GM19099 (cell line): ENCODE measurements at regions not wholly inside any gene's neighbourhood (a gene's known extent, or its start where the extent isn't known, plus 50 kb on each side); places are given as distances from the start of the nearest gene placed in this dataset.

Source experiments
- POLR2A ChIP-seq: IDR thresholded peaks from 3 replicates; pipeline ENCODE4 v1.6.1; 2011; ENCODE audit warnings: low read depth; ENCODE audit not compliant: insufficient read length; ENCODE audit errors: extremely low read depth

- no peak for TF ChIP-seq POLR2A
Measured at GRCh38 chr2:128584296-128584890, 265.7 kb upstream of the HS6ST1 start.

- no peak for TF ChIP-seq POLR2A
Measured at GRCh38 chr2:128585706-128586105, 267.0 kb upstream of the HS6ST1 start.

GRCh38 chr2:128589681-128590080 is 271.0 kb upstream of the HS6ST1 start:
- TF ChIP-seq POLR2A = no peak

GRCh38 chr2:128590309-128591021 is 271.8 kb upstream of the HS6ST1 start:
- no peak for TF ChIP-seq POLR2A

- no peak for TF ChIP-seq POLR2A
Measured at GRCh38 chr2:128591022-128591860, 272.6 kb upstream of the HS6ST1 start.

- no peak for TF ChIP-seq POLR2A
Measured at GRCh38 chr2:128591861-128592822, 273.5 kb upstream of the HS6ST1 start.

- TF ChIP-seq POLR2A = no peak
Measured at GRCh38 chr2:128593518-128593878, 274.8 kb upstream of the HS6ST1 start.

GRCh38 chr2:128593879-128594650 is 275.4 kb upstream of the HS6ST1 start:
- TF ChIP-seq POLR2A = no peak

- TF ChIP-seq POLR2A = no peak
Measured at GRCh38 chr2:128594651-128594910, 275.9 kb upstream of the HS6ST1 start.

- no peak for TF ChIP-seq POLR2A
Measured at GRCh38 chr2:128594953-128595677, 276.4 kb upstream of the HS6ST1 start.

- no peak for TF ChIP-seq POLR2A
Measured at GRCh38 chr2:128595763-128596395, 277.2 kb upstream of the HS6ST1 start.

GRCh38 chr2:128596396-128597120 is 277.9 kb upstream of the HS6ST1 start:
- TF ChIP-seq POLR2A = no peak

- no peak for TF ChIP-seq POLR2A
Measured at GRCh38 chr2:128597121-128597762, 278.6 kb upstream of the HS6ST1 start.
